Stimulated activated CD8-positive, alpha-beta memory T cell treated with anti-CD3 and anti-CD28 coated beads, Interleukin-7, amount 100 ng/mL, for 24 hours (primary cell): ENCODE measurements at regions not wholly inside any gene's neighbourhood (a gene's known extent, or its start where the extent isn't known, plus 50 kb on each side); places are given as distances from the start of the nearest gene placed in this dataset.
"Not testable (repeated sequence)": the region's sequence is repeated elsewhere in the genome, so short reads cannot be mapped to it uniquely, and the experiment has no call there.

Experiments used
- DNase-seq: peaks from one replicate; pipeline ENCODE4 v3.0.0-alpha.2; 2020; ENCODE audit warnings: low read depth

DNA sequence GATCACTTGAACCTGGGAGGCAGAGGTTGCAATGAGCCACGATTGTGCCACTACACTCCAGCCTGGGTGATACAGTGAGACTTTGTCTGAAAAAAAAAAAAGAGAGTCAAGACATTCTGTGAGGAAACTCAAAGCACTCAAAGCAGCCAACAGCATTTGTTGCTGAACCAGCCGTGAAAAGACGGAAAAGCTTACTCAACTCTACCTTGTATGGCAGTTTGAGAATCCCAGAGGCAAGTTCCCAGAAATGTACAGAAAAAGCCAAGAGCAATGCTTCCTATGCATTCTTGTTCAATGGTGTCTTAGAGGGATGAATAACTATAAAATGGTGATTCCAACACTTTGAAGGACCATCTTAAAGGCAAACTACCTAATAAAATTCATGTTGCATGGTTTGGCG is 170.2 kb downstream of the HSD17B3 start:
- DNase-seq, result no peak

DNA sequence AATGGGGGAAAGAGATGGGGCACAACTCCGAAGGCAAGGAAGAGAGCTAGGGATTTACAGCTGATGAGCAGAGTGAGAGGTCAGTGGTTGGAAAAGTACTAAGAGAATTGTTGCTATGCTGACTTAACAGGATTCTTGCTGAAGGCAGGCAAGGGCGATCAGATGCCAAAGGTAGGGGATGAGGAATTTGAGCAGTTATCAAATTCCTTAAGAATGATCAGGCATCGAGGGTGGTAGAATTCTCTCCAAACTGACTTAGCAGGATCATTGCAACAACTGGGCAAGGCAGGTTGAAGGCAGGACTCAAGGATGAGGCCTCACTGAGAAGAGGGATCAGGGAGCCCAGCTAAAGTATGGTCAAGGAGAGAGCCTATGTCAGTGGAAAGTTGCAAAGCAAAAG is 171.0 kb downstream of the HSD17B3 start:
- DNase-seq, result no peak

DNA sequence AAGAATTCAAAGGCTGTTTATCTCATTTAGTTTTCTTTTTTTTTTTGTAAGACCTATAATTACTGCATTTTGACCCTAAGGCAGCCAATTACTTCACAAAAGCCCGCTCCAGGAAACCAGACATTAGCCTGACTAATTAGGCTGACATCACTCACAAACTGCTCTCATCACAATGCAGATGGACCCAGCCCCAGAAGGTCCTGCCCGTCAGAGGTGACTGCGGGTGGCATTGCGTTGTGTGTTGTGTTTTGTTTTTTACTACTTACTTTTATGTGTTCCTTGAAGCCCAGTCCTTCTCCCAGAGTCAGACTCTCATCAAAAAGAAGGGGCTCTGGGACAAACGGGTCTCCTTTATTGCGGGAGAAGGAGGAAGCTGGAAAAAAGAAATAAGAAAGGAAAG is 172.2 kb downstream of the HSD17B3 start:
- no peak for DNase-seq

DNA sequence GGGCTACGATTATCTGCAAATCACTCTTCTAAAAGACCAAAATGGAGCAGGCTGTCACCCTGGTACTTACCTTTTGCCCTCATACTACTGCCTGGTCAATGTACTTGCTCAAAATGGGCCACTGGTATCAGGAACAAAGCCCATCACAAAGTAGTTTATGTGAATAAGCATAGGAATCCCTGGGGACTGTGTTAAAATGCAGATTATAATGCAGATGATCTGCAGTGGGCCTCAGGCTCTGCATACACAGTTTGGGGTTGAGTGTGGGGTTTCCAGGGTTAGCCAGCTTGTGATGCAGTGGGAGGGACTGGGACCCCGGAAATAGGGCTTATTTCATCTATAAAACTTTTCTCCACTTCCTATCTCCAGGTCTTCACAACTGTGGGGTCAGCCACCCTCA is 173.1 kb downstream of the HSD17B3 start:
- DNase-seq, result no peak

DNA sequence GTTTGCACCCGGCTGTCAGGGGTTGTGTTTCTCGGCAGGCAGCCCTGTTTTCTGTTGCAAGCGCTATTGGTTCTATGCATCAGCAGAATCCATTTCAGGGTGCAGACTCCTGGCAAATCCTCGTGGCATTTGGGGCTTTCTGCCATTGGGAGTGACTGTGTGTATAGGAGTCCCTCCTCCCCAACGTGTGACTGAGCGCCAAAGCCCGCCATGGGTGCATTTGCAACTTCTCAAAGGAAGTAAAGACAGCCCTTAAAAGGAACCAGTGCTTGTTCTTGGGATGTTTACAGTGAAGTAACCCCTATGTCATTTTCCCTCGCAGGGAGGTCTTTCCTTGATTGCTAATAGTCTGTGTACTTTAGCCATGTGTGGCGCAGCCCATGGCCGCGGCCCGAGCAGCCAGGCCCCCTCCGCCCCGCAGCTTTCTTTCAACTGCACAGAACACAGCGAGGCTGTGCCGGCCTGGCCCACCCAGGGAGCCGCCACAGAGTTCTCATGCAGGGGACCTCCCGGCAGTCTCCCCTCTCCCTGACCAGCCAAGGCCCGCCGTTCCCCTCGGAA is 175.6 kb downstream of the HSD17B3 start:
- DNase-seq, result no peak

DNA sequence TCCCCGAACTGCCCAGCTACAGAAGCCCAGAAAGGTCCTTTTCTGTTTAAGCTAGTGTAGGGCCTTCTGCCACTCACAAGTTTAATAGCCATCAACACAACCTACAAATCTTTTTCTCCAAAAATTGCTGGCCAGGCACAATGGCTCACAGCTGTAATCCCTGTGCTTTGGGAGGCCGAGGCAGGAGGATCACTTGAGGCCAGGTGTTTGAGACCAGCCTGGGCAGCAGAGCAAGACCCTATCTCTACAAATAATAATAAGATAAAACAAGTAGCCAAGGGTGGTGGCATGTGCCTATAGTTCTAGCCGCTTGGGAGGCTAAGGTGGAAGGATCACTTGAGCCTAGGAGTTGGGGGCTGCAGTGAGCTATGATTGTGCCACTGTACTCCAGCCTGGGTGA is 176.4 kb downstream of the HSD17B3 start:
- DNase-seq, result no peak

DNA sequence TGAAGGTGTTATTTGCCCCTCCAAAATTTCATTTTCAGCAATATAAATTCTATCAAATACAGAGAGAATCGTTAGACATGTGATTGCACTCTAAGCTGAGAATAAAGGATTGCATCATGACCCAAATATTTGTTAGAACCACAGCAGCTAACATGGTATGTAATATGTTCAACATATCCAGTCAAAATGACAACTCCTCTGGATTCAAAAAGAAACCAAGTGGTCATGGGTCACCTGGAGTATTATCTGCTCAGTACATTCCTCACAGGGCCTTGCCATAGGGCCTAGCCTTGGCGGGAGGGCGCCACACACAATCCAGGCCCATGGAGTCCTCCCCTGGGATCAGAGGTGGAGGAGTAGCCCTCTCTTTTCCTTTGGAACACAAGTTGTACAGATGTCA is 179.2 kb downstream of the HSD17B3 start:
- DNase-seq, result no peak

DNA sequence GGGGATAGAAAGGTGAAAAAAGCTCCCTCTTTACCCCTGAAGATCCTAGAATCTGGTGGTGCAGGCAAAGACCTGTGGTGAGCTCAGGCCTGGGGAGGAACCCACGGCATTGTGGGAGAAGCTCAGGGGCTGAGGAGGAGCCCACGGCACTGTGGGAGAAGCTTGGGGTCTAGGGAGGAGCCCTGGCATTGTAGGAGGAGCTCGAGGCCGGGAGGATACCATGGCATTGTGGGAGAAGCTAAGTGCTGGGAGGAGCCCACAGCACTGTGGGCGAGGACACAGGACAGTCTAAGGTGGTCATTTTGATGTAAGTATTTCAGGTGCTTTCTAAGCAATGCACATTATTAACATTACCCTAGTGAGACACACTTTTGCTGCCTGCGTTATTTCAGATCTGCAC is 179.7 kb downstream of the HSD17B3 start:
- DNase-seq, result no peak

DNA sequence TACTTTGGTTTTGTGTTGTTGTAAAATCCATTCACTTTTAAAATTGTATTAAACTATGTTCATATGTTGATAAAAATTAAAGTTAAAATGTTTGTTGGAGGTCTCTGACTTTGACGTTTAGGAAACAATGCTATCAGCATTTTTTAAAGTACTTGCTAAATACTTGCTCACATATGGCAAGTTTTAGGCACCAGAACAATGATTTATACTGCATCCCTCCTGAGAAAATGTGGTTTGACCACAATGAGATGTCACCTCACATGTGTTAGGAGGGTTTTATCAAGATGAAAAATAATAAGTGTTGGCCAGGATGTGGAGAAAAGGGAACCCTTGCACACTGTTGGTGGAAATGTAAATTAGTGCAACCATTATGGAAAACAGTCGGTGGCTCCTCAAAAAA is 180.8 kb downstream of the HSD17B3 start:
- no peak for DNase-seq

DNA sequence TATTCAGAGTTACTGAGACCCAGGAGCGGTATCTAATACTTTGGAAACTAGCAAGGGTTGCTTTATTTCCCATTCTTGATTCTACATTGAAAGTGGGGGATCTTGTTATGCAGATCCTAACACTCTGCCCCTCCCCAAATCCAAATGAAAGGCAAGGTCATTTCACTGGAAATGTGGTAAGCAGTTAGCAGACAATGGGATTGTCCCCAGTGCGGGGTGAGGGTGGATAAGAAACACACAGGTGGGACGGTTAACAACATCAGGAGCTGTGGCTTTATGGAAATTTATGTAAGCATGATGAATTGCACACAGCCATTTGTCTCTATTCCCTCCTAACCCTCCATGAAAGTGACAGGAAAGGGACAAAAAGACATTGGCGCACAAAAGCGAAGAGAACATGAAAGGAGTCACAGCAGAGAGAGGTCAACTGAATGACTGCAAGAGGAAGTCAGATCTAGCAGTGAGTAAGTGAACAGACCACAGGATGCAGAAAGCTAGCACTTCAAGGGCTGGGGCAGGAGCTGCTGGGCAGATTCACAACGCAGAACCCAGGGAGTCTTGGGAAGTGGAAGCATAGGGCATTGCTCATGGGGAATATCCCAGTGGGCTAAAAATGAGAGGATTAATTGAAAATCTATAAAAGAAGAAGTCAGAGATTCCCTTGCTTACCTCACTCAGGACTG is 184.4 kb downstream of the HSD17B3 start:
- DNase-seq, result no peak

DNA sequence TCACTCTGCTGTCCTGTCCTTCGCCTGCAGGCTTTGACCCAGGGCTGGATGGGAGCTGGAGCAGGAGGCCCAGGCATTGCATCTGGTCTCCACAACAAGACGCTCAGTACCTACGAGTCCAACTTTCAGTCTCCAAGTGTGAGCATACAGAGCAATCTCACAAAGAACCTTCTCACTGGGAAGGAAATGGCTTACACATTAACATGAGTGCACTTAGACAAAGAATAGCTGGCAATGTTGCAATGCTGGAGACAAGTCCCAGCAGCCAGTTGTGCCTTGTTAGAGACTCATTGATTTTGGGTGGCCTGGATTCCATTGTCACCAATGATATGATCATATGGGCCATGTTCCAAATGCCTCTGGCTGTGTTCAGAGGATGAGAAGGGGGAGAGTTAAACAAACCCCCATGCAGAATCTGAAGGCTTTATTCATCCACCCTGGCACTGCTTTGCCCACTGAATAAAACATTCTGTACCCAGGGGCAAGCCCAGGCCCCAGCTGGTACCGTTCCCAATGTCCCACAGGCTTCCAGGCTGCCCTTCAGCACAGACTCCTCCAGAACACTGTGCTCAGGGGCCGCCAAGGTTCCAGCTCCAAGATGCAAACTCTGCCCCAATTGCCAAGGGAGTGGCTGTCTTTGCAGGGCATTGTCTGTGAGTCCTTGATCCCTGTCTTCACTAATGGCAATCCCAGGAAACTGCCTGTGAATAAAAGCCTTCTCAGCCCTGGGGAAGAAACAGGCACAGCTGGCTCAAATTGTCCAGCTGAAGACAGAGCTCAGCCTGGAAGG is 185.5 kb downstream of the HSD17B3 start:
- no peak for DNase-seq

DNA sequence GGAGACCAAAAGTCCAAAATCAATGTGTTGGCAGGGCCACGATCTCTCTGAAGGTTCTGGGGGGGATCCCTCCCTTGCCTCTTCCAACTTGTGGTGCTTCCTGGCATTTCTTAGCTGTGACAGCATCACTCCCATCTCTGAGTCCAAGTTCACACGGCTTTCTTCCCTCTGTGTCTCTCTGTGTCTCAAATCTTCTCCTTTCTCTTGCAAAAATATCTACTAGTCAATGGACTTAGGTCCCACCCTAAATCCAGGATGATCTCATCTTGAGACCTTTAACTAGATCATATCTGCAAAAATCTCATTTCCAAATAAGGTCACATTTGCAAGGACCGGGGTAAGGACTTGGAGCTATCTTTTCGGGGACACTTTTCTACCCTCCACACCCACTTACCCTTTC is 186.1 kb downstream of the HSD17B3 start:
- DNase-seq, result no peak

DNA sequence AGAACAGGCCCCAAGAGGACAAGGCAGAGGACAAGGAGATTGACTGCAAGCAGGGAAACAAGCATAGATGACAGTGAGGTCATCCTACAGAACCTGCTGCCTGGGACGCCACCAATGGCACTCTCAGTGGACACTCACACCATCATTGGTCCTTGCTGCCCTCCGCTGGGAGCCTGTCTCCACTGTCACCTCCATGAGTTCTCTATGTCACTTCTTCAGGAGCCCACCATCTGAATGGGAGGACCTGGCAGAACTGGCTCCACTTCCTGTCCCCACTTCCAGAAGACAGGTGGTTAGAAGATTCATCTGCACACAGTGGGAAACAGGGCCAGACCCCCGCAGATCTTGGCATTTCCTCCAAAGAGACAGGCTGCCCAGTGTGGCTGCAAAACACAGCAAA is 188.9 kb downstream of the HSD17B3 start:
- no peak for DNase-seq

DNA sequence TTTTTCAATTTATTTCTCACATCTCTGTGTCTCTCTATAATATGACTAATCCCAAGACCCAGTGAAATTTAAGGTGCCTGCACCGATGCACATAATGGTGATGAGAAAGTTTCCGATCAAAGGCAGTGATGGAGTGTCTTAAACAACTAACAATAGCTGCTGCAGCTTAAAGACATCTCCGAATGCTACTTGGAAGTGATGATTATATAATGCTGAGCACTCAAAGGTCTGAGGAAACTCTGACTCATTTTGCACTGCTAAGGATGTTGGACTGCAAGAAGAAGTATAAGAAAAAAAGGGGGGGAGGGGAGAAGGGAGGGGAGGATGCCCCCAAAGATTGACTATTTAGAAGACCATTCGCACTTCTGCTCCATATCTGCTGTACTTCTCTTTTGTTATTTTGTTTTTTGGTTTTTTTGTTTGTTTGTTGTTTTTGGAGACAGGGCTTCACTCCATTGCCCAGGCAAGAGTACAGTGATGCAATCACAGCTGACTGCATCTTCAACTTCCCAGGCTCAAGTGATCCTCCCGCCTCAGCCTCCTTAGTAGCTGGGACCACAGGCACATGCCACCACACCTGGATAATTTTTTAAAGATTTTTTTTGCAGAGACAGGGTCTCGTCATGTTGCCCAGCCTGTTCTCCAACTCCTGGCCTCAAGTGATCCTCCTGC is 192.2 kb downstream of the HSD17B3 start:
- no peak for DNase-seq

DNA sequence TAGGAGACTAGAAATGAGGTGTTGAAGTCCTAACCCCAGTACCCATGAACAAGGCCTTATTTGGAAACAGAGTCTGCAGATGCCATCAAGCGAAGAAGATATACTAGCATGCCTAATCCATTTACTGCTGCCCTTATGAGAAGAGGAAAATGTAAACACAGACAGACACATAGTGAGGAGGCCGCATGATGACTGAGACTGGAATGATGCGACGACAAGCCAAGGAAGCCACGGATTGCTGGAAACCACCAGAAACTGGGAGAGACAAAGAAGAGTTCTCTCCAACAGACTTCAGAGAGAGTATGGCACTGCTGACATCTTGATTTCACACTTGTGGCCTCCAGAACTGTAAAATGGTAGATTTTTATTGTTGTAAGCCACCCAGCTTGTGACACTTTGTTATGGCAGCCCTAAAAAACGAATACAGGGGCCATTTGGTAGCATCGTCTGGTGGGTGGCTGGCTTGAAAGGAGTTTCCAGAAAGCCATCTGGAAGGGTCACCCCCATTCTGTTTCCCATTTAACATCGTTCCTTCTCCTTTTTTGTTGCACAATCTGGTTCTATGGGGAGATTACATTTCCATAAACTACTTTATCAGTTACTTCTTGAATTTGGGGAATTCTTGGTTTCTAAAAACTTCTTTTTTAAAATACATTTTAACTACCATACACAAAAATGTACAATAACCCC is 193.1 kb downstream of the HSD17B3 start:
- DNase-seq, result no peak

DNA sequence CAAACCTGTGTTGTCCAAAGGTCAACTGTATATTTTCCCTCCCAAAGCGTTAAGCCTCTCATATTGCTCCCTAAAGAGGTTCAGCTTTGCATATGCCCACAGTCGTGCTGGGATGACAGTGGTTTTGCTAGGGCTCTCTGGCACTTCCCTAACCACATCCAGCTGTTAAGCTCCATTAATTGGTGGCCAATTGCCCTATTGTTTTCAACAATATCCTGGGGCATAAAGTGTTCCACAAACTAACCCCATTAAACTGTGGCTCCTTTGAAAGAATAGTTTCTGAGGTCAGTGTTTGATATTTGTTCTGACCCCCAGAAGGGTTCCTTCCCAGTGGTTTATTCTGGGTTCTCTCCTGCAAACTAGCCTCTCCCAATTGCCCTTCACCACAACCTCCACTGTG is 194.5 kb downstream of the HSD17B3 start:
- no peak for DNase-seq

DNA sequence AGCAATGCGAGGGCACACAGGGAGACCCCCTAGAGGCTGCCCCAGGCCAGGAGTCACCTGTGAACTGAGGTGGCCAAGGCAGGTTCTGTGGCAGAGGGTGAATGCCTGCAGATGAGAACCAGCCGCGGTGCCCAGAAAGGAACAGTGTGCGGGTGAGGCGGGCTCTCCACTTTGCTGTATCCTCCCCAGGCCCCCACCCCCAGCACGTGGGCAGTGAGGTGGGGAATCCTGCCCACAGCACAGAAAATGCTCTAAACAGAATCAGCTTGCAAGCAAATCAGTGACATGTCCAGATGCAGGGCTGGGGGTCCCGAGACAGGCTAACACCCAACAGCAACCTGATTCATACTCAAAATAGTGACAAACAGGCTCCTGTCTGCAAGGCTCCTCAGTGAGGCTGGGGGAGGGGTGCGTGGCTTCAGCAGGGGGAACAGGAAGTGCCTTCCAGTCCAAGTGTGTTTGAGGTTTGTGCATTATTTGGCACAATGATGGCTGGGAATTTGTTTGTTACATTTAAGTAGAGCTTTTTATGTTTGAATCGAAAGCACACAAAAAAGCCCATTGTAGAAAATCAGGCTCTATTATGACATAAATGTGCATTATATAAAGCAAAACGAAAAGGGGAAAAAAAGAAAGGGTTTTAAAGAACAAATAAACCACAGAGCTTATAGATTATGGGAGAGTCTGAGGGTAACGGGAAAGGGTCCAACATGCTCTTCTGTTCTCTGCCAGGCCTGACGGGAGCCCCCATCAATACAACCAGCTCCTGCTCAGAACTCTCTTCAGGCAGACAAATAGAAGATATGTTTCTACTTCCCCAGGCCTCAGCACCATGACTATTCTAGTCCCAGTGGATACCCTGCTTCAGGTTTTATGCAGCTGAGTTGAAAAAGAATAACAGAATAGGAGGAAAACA is 201.3 kb downstream of the HSD17B3 start:
- no peak for DNase-seq

DNA sequence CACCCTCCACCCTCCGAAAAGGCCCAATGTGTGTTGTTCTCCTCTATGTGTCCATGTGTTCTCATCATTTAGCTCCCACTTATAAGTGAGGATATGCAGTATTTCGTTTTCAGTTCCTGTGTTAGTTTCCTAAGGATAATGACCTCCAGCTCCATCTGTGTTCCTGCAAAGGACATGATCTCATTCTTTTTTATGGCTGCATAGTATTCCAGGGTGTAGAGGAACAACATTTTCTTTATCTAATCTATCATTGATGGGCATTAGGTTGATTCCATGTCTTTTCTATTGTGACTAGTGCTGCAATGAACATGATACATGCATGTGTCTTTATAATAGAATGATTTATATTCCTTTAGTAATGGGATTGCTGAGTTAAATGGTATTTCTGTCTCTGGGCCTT is 211.3 kb downstream of the HSD17B3 start:
- not testable (repeated sequence) for DNase-seq

DNA sequence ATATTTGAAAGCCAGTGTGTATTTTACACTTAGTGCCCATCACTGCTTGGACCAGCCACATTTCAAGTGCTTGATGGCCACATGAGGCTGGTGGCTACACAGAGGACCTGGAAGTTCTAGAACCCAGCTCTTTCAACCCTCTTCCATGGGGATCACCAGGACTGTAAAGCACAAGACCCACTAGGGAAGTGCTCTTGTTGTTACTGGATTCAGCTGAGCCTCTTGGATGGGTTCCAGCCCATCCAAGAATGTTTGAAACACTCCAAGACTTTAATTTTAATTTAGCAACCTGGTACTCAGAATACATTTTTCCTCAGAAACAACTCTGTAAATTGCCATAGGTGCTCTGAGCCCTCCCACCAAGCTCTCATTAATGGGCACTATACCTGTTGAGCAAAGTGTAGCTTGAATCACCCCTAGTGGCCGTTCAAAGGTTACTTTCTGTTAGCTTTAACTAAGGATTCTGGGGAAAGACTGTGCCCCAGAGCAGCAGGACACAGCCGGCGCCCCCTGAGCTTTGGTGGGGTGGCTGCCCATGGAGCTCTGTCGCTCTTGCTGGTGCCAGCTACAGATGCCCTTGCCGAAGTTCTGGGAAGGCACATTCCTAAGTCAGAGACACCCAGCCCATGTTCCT is 212.4 kb downstream of the HSD17B3 start:
- DNase-seq, result no peak

DNA sequence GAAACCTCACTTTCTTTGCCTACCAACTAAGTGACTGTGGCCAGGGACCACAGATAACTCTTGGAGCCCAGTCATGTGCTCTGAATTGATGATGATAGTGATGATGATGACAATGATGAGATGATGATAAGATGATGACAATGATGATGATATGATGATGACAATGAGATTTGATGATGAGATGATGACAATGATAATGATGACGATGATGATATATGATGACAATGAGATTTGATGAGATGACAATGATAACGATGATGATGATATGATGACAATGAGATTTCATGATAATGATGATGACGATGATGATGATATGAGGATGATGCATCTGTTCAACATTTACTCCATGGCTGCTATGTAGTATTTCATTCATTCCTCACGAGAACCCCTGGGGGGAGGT is 213.0 kb downstream of the ERCC6L2 start:
- no peak for DNase-seq
